ENCODE measurements at regions not wholly inside any gene's neighbourhood (a gene's known extent, or its start where the extent isn't known, plus 50 kb on each side); places are given as distances from the start of the nearest gene placed in this dataset.
"Not testable (repeated sequence)": the region's sequence is repeated elsewhere in the genome, so short reads cannot be mapped to it uniquely, and the experiment has no call there.

DNA sequence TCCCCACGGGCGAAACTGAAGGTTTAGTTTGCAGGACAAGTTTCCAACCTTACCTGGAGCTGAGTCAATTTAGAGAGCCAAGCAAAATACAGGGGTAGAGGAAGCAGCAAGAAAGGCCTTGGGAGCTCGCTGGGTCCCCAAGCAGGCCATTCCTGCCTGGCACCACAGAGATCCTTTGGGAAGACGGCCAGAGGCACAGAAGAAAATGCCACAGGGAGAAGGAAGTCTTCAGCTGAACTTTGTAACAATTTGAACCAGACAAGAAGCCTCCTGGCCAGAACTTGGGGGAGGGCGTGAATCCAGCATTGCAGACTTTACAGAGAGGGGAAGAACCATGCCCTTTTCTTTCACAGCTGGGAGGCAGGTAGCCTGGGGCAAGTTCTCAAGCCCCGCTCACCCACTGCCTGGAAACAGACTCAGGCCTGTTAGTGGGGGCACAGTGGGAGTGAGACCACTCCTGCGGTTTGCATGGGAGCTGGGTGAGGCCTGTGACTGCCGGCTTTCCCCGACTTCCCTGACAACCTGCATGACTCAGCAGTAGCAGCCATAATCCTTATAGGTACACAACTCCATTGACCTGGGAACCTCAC lies 259.4 kb downstream of the SETD4 start:
- not testable (repeated sequence) for H3K27ac ChIP-seq (ENCODE audit: low read depth, low read length); H3K27me3 ChIP-seq (ENCODE audit: control insufficient read depth in 5 of 5, insufficient read depth in 4 of 5, low read length in 5 of 5); H3K9ac ChIP-seq (ENCODE audit: low read length in 5 of 5); H3K9me3 ChIP-seq (ENCODE audit: control insufficient read depth in 5 of 5, low read length in 5 of 5); H3K36me3 ChIP-seq (ENCODE audit: control insufficient read depth in 5 of 5, insufficient read depth in 5 of 5, low read length in 5 of 5)
- peaks cover 0 to 30% (median 16%) of the 10 kb centered on the region in 5 donors for H3K4me1 ChIP-seq (ENCODE audit: control insufficient read depth in 5 of 5, insufficient read depth in 5 of 5, low read length in 5 of 5)
- peak overlapping the region in 1 of 5 donors; percentile 40 for H3K4me3 ChIP-seq (ENCODE audit: low read depth in 1 of 5, low read length in 5 of 5)

DNA sequence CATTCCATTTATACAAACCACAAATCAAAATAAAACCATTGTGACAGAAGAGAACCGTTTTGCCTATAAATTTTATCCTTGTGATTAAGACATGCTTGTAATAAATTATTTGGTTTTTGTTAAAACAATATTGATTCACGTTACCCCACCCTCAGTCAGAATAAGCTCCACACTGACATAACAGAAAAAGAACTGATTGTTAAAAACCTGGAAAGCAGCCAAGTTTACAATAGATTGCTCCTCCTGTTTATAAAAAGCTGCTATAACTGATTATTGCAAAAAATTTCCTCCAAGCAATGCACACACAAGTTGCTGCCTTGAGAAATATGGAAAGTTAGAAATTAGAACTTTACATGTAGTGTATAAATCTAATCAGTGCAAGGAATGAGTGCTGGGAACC lies 263.5 kb downstream of the SETD4 start:
- Histone ChIP-seq H3K9ac (ENCODE audit: low read length in 5 of 5) (no peak overlapping the region), H3K4me1 (ENCODE audit: control insufficient read depth in 5 of 5, insufficient read depth in 5 of 5, low read length in 5 of 5) (peaks cover 0 to 40% (median 20%) of the 10 kb centered on the region in 5 donors), H3K27ac (ENCODE audit: low read depth, low read length) (no peak overlapping the region), H3K4me3 (ENCODE audit: low read depth in 1 of 5, low read length in 5 of 5) (no peak overlapping the region), H3K9me3 (ENCODE audit: control insufficient read depth in 5 of 5, low read length in 5 of 5) (no peaks in the 10 kb centered on the region), H3K27me3 (ENCODE audit: control insufficient read depth in 5 of 5, insufficient read depth in 4 of 5, low read length in 5 of 5) (no peaks in the 10 kb centered on the region), H3K36me3 (ENCODE audit: control insufficient read depth in 5 of 5, insufficient read depth in 5 of 5, low read length in 5 of 5) (no peaks in the 10 kb centered on the region)

DNA sequence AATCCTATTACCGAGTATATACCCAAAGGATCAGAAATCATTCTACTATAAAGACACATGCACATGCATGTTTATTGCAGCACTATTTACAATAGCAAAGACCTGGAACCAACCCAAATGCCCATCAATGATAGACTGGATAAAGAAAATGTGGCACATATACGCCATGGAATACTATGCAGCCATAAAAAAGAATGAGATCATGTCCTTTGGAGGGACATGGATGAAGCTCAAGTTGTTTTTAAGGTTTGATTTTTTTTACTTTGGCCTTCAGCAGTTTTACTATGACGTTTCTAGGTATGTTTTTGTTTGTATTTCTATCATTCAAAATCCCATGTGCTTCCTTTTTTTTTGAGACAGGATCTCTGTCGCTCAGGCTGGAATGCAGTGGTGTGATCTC lies 265.8 kb downstream of the SETD4 start:
- not testable (repeated sequence) for H3K36me3 ChIP-seq (ENCODE audit: control insufficient read depth in 5 of 5, insufficient read depth in 5 of 5, low read length in 5 of 5); H3K27me3 ChIP-seq (ENCODE audit: control insufficient read depth in 5 of 5, insufficient read depth in 4 of 5, low read length in 5 of 5); H3K27ac ChIP-seq (ENCODE audit: low read depth, low read length); H3K9ac ChIP-seq (ENCODE audit: low read length in 5 of 5); H3K9me3 ChIP-seq (ENCODE audit: control insufficient read depth in 5 of 5, low read length in 5 of 5); H3K4me3 ChIP-seq (ENCODE audit: low read depth in 1 of 5, low read length in 5 of 5)
- H3K4me1 ChIP-seq (ENCODE audit: control insufficient read depth in 5 of 5, insufficient read depth in 5 of 5, low read length in 5 of 5), result peaks cover 0 to 21% (median 6%) of the 10 kb centered on the region in 5 donors

DNA sequence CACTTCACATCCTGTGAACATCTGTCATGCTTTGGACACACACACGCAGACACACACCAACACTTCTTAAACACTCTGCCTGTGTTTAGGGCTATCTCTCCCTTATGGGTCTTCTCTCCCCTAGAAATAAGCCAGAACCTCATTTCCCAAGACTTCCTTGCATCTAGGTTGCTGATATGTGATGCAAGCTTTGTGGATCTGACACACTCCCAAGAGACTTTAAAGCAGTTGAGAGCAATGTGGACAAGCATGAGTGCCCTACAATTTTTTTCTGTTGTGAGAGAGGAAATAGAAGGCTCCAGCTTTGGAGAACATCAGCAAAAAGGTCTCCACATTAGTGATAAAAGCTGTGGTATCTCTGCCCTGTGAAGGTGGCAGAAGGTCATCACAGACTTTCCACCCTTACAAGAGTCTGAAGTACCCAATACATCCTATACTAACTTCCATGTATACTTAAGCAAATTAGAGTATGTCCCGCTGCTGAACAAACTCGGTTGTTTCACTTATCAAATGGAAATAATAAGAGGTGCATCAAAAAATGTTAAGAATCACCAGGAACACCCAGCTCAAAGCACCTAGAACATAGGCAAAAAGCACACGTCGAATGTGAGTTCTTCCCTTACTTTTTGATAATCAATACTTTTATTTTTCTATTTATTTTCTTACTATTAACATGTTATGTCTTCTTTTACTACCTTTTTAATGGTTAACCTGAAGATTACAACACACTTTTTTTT lies 267.6 kb downstream of the SETD4 start:
- Histone ChIP-seq H3K4me1 (ENCODE audit: control insufficient read depth in 5 of 5, insufficient read depth in 5 of 5, low read length in 5 of 5) (peaks cover 0 to 21% (median 6%) of the 10 kb centered on the region in 5 donors), H3K9ac (ENCODE audit: low read length in 5 of 5) (no peak overlapping the region), H3K4me3 (ENCODE audit: low read depth in 1 of 5, low read length in 5 of 5) (no peak overlapping the region), H3K36me3 (ENCODE audit: control insufficient read depth in 5 of 5, insufficient read depth in 5 of 5, low read length in 5 of 5) (no peaks in the 10 kb centered on the region), H3K27me3 (ENCODE audit: control insufficient read depth in 5 of 5, insufficient read depth in 4 of 5, low read length in 5 of 5) (no peaks in the 10 kb centered on the region), H3K9me3 (ENCODE audit: control insufficient read depth in 5 of 5, low read length in 5 of 5) (peaks cover 0 to 4% (median 0%) of the 10 kb centered on the region in 5 donors), H3K27ac (ENCODE audit: low read depth, low read length) (no peak overlapping the region)

DNA sequence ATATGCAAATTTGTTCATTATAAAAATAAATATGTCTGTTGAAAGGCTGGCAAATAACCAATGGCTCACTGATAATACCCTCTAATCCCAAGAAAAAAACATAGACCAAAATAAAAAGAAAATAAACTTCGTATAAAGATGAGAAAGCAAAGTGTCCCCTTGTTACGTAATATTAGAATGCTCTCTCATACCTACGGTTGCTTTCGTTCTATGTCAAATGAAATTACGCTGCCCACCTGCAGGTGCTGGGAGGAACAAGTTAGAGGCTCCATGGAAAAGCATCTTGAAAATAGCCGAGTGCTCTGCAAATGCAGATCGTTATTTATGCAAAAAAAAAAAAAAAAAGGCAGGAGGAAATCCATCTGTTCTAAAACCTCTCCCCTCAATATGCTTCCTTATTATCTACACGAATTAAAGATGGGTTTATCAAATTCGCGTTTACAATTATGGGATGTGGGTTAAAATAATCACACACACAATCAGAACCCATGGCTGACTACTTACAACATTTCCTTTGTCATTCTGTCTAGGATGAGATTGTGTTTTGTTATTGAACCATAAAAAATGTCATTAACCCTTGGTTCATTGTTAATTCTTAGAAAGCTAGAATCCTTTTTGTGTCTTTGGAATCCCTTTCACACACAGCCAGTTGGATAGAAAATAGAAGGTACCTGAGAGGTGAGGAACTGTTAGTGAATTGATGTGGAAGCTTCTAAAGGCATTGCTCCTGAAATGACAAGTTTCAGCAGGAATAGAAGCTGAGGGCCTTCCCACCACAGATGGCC lies 268.6 kb downstream of the SETD4 start:
- Histone ChIP-seq H3K36me3 (ENCODE audit: control insufficient read depth in 5 of 5, insufficient read depth in 5 of 5, low read length in 5 of 5) (no peaks in the 10 kb centered on the region), H3K4me3 (ENCODE audit: low read depth in 1 of 5, low read length in 5 of 5) (no peak overlapping the region), H3K9ac (ENCODE audit: low read length in 5 of 5) (no peak overlapping the region), H3K9me3 (ENCODE audit: control insufficient read depth in 5 of 5, low read length in 5 of 5) (peaks cover 0 to 4% (median 0%) of the 10 kb centered on the region in 5 donors), H3K4me1 (ENCODE audit: control insufficient read depth in 5 of 5, insufficient read depth in 5 of 5, low read length in 5 of 5) (peaks cover 0 to 16% (median 3%) of the 10 kb centered on the region in 5 donors), H3K27ac (ENCODE audit: low read depth, low read length) (no peak overlapping the region), H3K27me3 (ENCODE audit: control insufficient read depth in 5 of 5, insufficient read depth in 4 of 5, low read length in 5 of 5) (no peaks in the 10 kb centered on the region)

DNA sequence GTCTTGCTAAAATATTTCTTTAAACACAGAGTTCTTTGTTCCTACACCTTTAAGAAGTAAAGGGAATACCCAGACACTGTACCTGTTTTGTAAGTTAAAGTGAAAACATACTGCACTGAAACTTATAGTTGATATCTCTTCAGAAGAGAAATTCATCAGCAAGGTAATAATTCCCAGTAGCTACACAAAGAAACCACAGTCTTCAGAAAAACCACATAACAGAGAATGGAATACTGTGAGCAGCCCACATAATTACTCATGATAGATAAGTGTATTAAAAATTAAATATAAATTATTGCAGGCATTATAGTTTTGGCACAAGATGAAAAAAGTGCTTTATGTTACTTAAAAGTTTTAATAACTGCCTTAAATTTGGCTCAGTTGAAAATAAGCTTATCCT lies 276.6 kb downstream of the SETD4 start:
- Histone ChIP-seq H3K27ac (ENCODE audit: low read depth, low read length) (no peak overlapping the region), H3K36me3 (ENCODE audit: control insufficient read depth in 5 of 5, insufficient read depth in 5 of 5, low read length in 5 of 5) (no peaks in the 10 kb centered on the region), H3K4me1 (ENCODE audit: control insufficient read depth in 5 of 5, insufficient read depth in 5 of 5, low read length in 5 of 5) (no peaks in the 10 kb centered on the region), H3K9me3 (ENCODE audit: control insufficient read depth in 5 of 5, low read length in 5 of 5) (no peaks in the 10 kb centered on the region), H3K9ac (ENCODE audit: low read length in 5 of 5) (no peak overlapping the region), H3K4me3 (ENCODE audit: low read depth in 1 of 5, low read length in 5 of 5) (no peak overlapping the region), H3K27me3 (ENCODE audit: control insufficient read depth in 5 of 5, insufficient read depth in 4 of 5, low read length in 5 of 5) (no peaks in the 10 kb centered on the region)

DNA sequence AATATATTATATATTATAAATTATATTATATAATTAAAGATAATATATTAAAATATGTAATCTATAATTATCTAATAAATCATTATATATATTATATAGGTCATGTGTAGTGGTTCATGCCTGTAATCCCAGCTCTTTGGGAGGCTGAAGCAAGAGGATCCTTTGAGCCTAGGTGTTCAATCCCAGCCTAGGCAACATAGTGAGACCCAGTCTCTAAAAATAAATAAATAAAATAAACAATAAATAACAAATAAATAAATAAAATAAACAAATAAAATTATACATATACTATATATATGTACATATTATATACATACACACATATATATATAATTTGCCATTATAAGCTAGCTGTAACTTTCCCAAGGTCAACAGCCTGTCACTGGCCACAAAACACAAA lies 277.7 kb downstream of the SETD4 start:
- Histone ChIP-seq H3K27me3 (ENCODE audit: control insufficient read depth in 5 of 5, insufficient read depth in 4 of 5, low read length in 5 of 5) (no peaks in the 10 kb centered on the region), H3K36me3 (ENCODE audit: control insufficient read depth in 5 of 5, insufficient read depth in 5 of 5, low read length in 5 of 5) (no peaks in the 10 kb centered on the region), H3K9me3 (ENCODE audit: control insufficient read depth in 5 of 5, low read length in 5 of 5) (no peaks in the 10 kb centered on the region), H3K27ac (ENCODE audit: low read depth, low read length) (no peak overlapping the region), H3K9ac (ENCODE audit: low read length in 5 of 5) (no peak overlapping the region), H3K4me3 (ENCODE audit: low read depth in 1 of 5, low read length in 5 of 5) (no peak overlapping the region), H3K4me1 (ENCODE audit: control insufficient read depth in 5 of 5, insufficient read depth in 5 of 5, low read length in 5 of 5) (no peaks in the 10 kb centered on the region)

DNA sequence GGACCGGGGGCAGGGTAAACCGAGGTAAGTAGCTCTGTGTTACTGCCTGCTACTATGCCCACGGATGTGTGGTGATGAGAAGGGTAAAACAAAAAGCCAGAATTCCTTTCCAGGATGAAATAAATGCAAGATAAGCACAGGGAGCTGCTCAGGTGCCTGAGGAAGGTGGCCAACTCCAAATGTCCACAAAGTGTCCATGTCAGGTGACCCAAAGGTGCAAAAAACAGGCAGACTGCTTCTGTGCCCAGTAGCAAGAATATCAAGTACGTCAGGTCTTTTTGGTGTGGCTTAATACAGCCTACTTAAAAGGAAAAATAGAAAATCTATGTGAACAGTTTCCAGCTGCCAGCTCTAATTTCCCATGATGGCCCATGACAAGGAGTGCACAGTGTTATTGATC lies 279.3 kb downstream of the SETD4 start:
- no peaks in the 10 kb centered on the region for H3K4me1 ChIP-seq (ENCODE audit: control insufficient read depth in 5 of 5, insufficient read depth in 5 of 5, low read length in 5 of 5)
- H3K9me3 ChIP-seq (ENCODE audit: control insufficient read depth in 5 of 5, low read length in 5 of 5), result no peaks in the 10 kb centered on the region
- H3K36me3 ChIP-seq (ENCODE audit: control insufficient read depth in 5 of 5, insufficient read depth in 5 of 5, low read length in 5 of 5), result no peaks in the 10 kb centered on the region
- no peaks in the 10 kb centered on the region for H3K27me3 ChIP-seq (ENCODE audit: control insufficient read depth in 5 of 5, insufficient read depth in 4 of 5, low read length in 5 of 5)
- no peak overlapping the region for H3K27ac ChIP-seq (ENCODE audit: low read depth, low read length)
- H3K4me3 ChIP-seq (ENCODE audit: low read depth in 1 of 5, low read length in 5 of 5), result no peak overlapping the region
- H3K9ac ChIP-seq (ENCODE audit: low read length in 5 of 5), result no peak overlapping the region

DNA sequence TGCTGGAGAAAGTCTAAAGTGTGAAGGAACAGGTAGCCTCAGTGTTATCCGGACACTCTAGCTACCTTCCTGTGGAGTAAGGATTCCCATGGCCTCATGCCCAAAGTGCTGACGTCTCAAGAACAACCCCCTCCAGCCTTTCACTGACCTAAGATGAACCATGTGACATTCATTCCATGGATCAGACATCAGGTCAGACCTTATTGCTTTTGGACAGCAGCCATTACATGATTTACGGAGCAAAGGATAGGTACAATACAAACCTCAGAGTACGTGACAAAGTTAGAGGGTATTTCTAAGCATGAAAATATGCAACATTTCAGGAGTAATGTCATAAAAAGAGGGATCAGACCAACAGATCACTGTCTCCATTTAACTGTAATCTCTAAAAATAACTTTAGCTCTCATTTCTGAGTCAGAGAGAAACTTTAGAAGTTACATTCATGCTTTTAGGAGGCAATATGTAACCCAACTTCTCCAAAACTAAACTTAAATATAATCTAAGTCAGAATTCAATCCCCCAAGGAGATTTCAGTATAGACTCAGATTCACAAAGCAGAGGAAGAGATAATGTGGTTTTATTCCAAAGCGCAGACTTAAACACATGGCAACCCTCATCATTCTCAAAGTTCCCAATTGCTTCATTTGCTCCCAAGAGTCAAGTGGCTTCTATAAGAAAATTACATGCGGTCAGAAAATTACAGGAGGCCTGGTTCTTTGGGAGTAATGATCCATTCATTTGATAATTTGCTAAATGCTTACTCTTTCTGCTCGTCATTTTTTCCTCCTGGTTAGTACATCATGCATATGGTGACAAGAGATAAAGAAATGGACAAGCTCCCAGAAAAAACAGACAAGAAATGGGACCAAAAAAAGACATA lies 280.4 kb downstream of the SETD4 start:
- Histone ChIP-seq H3K4me1 (ENCODE audit: control insufficient read depth in 5 of 5, insufficient read depth in 5 of 5, low read length in 5 of 5) (no peaks in the 10 kb centered on the region), H3K9me3 (ENCODE audit: control insufficient read depth in 5 of 5, low read length in 5 of 5) (no peaks in the 10 kb centered on the region), H3K27me3 (ENCODE audit: control insufficient read depth in 5 of 5, insufficient read depth in 4 of 5, low read length in 5 of 5) (no peaks in the 10 kb centered on the region), H3K4me3 (ENCODE audit: low read depth in 1 of 5, low read length in 5 of 5) (no peak overlapping the region), H3K27ac (ENCODE audit: low read depth, low read length) (no peak overlapping the region), H3K36me3 (ENCODE audit: control insufficient read depth in 5 of 5, insufficient read depth in 5 of 5, low read length in 5 of 5) (no peaks in the 10 kb centered on the region), H3K9ac (ENCODE audit: low read length in 5 of 5) (no peak overlapping the region)

Data from subcutaneous abdominal adipose tissue (tissue), 5 donors.